ENCODE measurements at regions not wholly inside any gene's neighbourhood (a gene's known extent, or its start where the extent isn't known, plus 50 kb on each side); places are given as distances from the start of the nearest gene placed in this dataset.
"Not testable (repeated sequence)": the region's sequence is repeated elsewhere in the genome, so short reads cannot be mapped to it uniquely, and the experiment has no call there.

- DNase-seq (ENCODE audit: low spot score): no peak
Observed at GRCh38 chrX:896256-896655, 265.7 kb downstream of the SHOX start.

GRCh38 chrX:889966-890651 lies 259.5 kb downstream of the SHOX start:
- no peak for DNase-seq (ENCODE audit: low spot score)

GRCh38 chrX:887724-888123 lies 257.1 kb downstream of the SHOX start:
- not testable (repeated sequence) for DNase-seq (ENCODE audit: low spot score)

- DNase-seq (ENCODE audit: low spot score): no peak
Observed at GRCh38 chrX:883588-883987, 253.0 kb downstream of the SHOX start.

- not testable (repeated sequence) for DNase-seq (ENCODE audit: low spot score)
Observed at GRCh38 chrX:879756-880698, 249.4 kb downstream of the SHOX start.

- no peak for DNase-seq (ENCODE audit: low spot score)
Observed at GRCh38 chrX:874061-874460, 243.5 kb downstream of the SHOX start.

GRCh38 chrX:873016-873415 lies 242.4 kb downstream of the SHOX start:
- no peak for DNase-seq (ENCODE audit: low spot score)

- DNase-seq (ENCODE audit: low spot score): no peak
Observed at GRCh38 chrX:872090-872489, 241.5 kb downstream of the SHOX start.

- no peak for DNase-seq (ENCODE audit: low spot score)
Observed at GRCh38 chrX:871626-872025, 241.0 kb downstream of the SHOX start.

- DNase-seq (ENCODE audit: low spot score): no peak
Observed at GRCh38 chrX:867966-868647, 237.5 kb downstream of the SHOX start.

GRCh38 chrX:867502-867901 lies 236.9 kb downstream of the SHOX start:
- DNase-seq (ENCODE audit: low spot score): no peak

- DNase-seq (ENCODE audit: low spot score): no peak
Observed at GRCh38 chrX:866441-866990, 235.9 kb downstream of the SHOX start.

- no peak for DNase-seq (ENCODE audit: low spot score)
Observed at GRCh38 chrX:865422-865821, 234.8 kb downstream of the SHOX start.

GRCh38 chrX:861921-862320 lies 231.3 kb downstream of the SHOX start:
- no peak for DNase-seq (ENCODE audit: low spot score)

GRCh38 chrX:861340-861890 lies 230.8 kb downstream of the SHOX start:
- no peak for DNase-seq (ENCODE audit: low spot score)

- no peak for DNase-seq (ENCODE audit: low spot score)
Observed at GRCh38 chrX:859329-859728, 228.7 kb downstream of the SHOX start.

- DNase-seq (ENCODE audit: low spot score): no peak
Observed at GRCh38 chrX:858542-859078, 228.0 kb downstream of the SHOX start.

GRCh38 chrX:857376-857775 lies 226.8 kb downstream of the SHOX start:
- no peak for DNase-seq (ENCODE audit: low spot score)

- DNase-seq (ENCODE audit: low spot score): no peak
Observed at GRCh38 chrX:856566-857290, 226.1 kb downstream of the SHOX start.

GRCh38 chrX:853304-853703 lies 222.7 kb downstream of the SHOX start:
- no peak for DNase-seq (ENCODE audit: low spot score)

- DNase-seq (ENCODE audit: low spot score): no peak
Observed at GRCh38 chrX:850471-850916, 219.9 kb downstream of the SHOX start.

Data from activated CD4-positive, alpha-beta T cell treated with anti-CD3 and anti-CD28 coated beads, Interleukin-2, Interleukin-4, amounts not matched to agents 100 ng/mL and 50 ng/mL, durations not matched to agents 16 hours and 8 hours (primary cell).